Peyer's patch (tissue), 4 donors: ENCODE measurements at regions not wholly inside any gene's neighbourhood (a gene's known extent, or its start where the extent isn't known, plus 50 kb on each side); places are given as distances from the start of the nearest gene placed in this dataset.

Experiments used
- CTCF ChIP-seq, 6 experiments: fragments of 450-650 bp in 4 of 6; fragments of 200-600 bp in 2 of 6; sonication (generic) in 1 of 6; IDR thresholded peaks; one replicate each; pipeline ENCODE4 v1.5.1; 2017 to 2019; ENCODE audit warnings: antibody characterized with exemption in 6 of 6, mild to moderate bottlenecking in 3 of 6, moderate library complexity in 1 of 6
- POLR2A ChIP-seq, 2 donors: fragments of 450-650 bp; IDR thresholded peaks; one replicate each; pipeline ENCODE4 v1.5.1; 2017; ENCODE audit warnings: antibody characterized with exemption in 2 of 2, mild to moderate bottlenecking in 2 of 2, moderate library complexity in 2 of 2

- TF ChIP-seq CTCF (IDR thresholded peaks at IDR 0.05) = no peak
- TF ChIP-seq POLR2A (IDR thresholded peaks at IDR 0.05) = no peak
Measured at GRCh38 chr2:234355808-234356365, 141.0 kb downstream of the ARL4C start.
